ENCODE measurements at regions not wholly inside any gene's neighbourhood (a gene's known extent, or its start where the extent isn't known, plus 50 kb on each side); places are given as distances from the start of the nearest gene placed in this dataset.

GRCh38 chr2:217340176-217340575 is 480.3 kb upstream of the TNP1 start:
- TF ChIP-seq CTCF (IDR thresholded peaks at IDR 0.05): no peak
- no peak for TF ChIP-seq ZFX (IDR thresholded peaks at IDR 0.05; ENCODE audit: borderline replicate concordance)
